T-helper 1 cell treated with Interleukin-12 subunit alpha and Interleukin-12 subunit beta and Interleukin-4 antibody, amounts not matched to agents 30 ng/mL and 1 ng/mL, for 36 hours (primary cell): ENCODE measurements at regions not wholly inside any gene's neighbourhood (a gene's known extent, or its start where the extent isn't known, plus 50 kb on each side); places are given as distances from the start of the nearest gene placed in this dataset.

Source experiments
- intact Hi-C: fragments of 100-400 bp; cut with micrococcal nuclease; formaldehyde crosslinking; loops from one replicate; pipeline ENCODE4 v1.15.1; 2024

GRCh38 chr1:177488722-177489121, 318.0 kb downstream of the BRINP2 start:
- intact Hi-C loops: no loop called here

GRCh38 chr1:177487481-177487880, 316.7 kb downstream of the BRINP2 start:
- intact Hi-C loops: no loop called here

- intact Hi-C loops: no loop called here
Observed at GRCh38 chr1:177480741-177481305, 310.1 kb downstream of the BRINP2 start.

- intact Hi-C loops: no loop called here
Observed at GRCh38 chr1:177479600-177479999, 308.8 kb downstream of the BRINP2 start.

GRCh38 chr1:177476676-177477075, 305.9 kb downstream of the BRINP2 start:
- intact Hi-C loops: no loop called here

- intact Hi-C loops: no loop called here
Observed at GRCh38 chr1:177472567-177472966, 301.8 kb downstream of the BRINP2 start.

- intact Hi-C loops: no loop called here
Observed at GRCh38 chr1:177471244-177471643, 300.5 kb downstream of the BRINP2 start.

GRCh38 chr1:177469519-177469918, 298.8 kb downstream of the BRINP2 start:
- intact Hi-C loops: no loop called here

- intact Hi-C loops: no loop called here
Observed at GRCh38 chr1:177466286-177466685, 295.5 kb downstream of the BRINP2 start.

- intact Hi-C loops: no loop called here
Observed at GRCh38 chr1:177464686-177465085, 293.9 kb downstream of the BRINP2 start.

GRCh38 chr1:177451191-177451590, 280.4 kb downstream of the BRINP2 start:
- intact Hi-C loops: no loop called here

GRCh38 chr1:177448652-177449357, 278.0 kb downstream of the BRINP2 start:
- intact Hi-C loops: no loop called here

- intact Hi-C loops: no loop called here
Observed at GRCh38 chr1:177448036-177448615, 277.4 kb downstream of the BRINP2 start.

- intact Hi-C loops: no loop called here
Observed at GRCh38 chr1:177444997-177445746, 274.4 kb downstream of the BRINP2 start.

GRCh38 chr1:177443003-177443402, 272.2 kb downstream of the BRINP2 start:
- intact Hi-C loops: no loop called here

GRCh38 chr1:177442584-177442983, 271.8 kb downstream of the BRINP2 start:
- intact Hi-C loops: no loop called here

GRCh38 chr1:177441281-177441680, 270.5 kb downstream of the BRINP2 start:
- intact Hi-C loops: no loop called here

- intact Hi-C loops: no loop called here
Observed at GRCh38 chr1:177440821-177441220, 270.1 kb downstream of the BRINP2 start.

- intact Hi-C loops: no loop called here
Observed at GRCh38 chr1:177439301-177439700, 268.5 kb downstream of the BRINP2 start.

GRCh38 chr1:177435364-177435763, 264.6 kb downstream of the BRINP2 start:
- intact Hi-C loops: no loop called here

- intact Hi-C loops: no loop called here
Observed at GRCh38 chr1:177432897-177433296, 262.1 kb downstream of the BRINP2 start.

- intact Hi-C loops: no loop called here
Observed at GRCh38 chr1:177431123-177431522, 260.4 kb downstream of the BRINP2 start.
